Right kidney (tissue), 1 donor: ENCODE measurements at regions not wholly inside any gene's neighbourhood (a gene's known extent, or its start where the extent isn't known, plus 50 kb on each side); places are given as distances from the start of the nearest gene placed in this dataset.
"Not testable (repeated sequence)": the region's sequence is repeated elsewhere in the genome, so short reads cannot be mapped to it uniquely, and the experiment has no call there.

Experiments used
- DNase-seq: peaks from one replicate; pipeline ENCODE4 v3.0.0-alpha.2; 2016

DNA sequence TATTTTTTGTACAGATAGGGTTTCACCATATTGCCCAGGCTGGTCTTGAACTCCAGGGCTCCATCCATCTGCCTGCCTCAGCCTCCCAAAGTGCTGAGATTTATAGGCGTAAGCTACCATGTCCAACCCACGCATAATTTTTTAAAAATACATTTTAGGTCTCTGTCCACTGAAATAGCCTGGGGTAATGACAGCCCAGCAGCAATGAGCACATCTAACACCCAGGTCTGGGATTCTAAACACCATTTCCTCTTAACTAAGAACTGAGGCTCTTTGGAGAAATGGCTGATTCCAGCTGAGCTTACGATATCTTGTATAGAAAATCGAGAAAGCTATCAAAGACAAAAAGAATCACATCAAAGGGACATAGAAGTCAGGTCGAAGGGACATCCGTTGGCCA is 245.3 kb downstream of the PARN start:
- DNase-seq = no peak

DNA sequence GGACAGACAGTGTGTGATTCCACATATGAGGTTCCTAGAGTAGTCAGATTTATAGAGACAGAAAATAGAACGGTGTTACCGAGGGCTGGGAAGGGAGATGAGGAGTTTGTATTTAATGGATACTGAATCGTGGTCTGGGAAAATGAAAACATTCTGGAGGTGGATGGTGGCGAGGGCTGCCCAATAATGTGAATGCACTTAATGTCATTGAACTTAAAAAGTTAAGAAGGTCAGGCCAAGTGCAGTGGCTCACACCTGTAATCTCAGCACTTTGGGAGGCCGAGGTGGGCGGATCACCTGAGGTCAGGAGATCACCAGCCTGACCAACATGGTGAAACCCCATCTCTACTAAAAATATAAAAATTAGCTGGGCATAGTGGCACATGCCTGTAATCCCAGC is 246.2 kb downstream of the PARN start:
- DNase-seq = not testable (repeated sequence)

DNA sequence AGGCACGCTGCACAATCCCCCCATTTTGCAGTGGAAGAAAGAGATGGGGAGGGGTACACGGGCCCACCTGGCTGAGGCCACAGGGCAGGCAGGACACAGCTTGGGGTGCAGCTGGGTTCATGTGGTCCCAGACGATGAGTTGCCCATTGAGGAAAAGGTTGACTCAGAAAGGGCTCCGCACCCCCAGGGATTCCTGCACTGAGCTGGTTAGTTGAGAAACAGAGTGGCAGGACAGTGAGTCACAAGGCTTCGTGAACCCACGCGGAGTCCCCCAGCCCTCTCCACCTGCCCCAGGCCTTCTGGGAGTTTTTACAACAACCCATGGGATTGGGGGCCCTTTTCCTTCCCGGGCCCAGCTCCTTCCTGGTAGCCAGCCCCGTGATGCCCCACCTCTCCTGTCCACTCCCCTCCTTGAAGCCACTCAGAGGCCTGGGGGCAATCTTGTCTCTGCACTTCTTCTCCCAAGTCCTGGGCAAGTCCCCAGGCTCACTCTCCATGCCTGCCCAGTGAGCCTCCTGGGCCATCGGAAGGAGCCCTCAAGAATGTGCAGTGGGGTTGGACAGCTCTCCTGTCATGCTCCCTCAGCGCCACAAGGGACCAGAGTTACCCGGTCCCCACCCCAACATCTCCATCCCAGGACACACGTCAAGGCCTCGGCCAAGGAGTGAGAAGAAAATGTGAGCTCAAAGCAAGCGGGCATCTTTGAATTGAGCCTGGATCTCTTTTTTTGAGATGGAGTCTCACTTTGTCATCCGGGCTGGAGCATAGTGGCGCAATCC is 251.2 kb downstream of the PARN start:
- DNase-seq = no peak

DNA sequence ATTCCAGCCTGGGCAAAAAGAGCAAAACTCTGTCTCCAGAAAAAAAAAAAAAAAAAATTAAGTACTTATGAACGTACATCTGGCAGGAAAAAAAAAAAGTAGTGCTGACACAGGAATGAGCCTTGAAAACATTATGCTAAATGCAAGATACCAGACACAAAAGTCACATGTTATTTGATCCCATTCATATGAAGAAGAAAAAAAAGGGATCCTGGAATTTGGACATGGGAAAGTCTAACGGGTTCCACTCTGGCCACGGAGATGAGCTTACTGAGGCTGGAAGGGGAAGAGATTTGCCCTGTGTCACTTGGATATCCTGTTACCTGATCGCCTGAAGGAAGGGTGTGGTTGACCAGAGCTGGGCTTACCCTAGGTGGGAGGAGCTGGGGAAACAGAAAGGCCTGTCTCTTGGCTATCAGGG is 251.9 kb downstream of the PARN start:
- no peak for DNase-seq

DNA sequence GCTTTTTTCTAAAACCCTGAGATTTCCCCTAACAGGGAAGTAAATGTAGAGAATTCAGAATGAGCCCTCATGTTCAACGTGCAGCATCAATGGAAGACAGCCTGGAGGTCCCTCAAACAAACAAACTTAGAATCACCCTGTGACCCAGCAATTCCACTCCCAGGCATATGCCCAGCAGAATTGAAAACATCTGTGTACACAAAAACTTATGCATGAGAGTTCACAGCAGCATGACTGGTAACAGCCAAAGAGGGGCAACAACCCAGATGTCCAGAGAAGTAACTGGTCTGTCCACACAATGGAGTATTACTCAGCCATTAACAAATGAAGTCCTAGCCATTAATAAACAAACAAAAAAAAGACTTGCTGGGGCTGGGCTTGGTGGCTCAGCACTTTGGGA is 252.7 kb downstream of the PARN start:
- no peak for DNase-seq

DNA sequence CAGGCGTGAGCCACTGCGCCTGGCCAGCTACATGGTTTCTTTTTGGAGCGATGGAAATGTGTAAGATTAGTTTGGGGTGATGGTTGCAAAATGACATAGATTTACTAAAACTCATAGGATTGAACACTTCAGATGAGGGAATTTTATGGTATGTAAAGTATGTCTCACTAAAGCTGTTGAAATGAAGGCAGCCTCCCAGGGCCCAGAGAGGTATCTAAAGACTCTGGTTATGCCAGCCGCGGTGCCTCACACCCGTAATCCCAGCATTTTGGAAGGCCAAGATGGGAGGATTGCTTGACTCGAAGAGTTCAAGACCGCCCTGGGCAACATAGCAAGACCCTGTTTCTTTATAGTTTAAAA is 254.9 kb downstream of the PARN start:
- no peak for DNase-seq

DNA sequence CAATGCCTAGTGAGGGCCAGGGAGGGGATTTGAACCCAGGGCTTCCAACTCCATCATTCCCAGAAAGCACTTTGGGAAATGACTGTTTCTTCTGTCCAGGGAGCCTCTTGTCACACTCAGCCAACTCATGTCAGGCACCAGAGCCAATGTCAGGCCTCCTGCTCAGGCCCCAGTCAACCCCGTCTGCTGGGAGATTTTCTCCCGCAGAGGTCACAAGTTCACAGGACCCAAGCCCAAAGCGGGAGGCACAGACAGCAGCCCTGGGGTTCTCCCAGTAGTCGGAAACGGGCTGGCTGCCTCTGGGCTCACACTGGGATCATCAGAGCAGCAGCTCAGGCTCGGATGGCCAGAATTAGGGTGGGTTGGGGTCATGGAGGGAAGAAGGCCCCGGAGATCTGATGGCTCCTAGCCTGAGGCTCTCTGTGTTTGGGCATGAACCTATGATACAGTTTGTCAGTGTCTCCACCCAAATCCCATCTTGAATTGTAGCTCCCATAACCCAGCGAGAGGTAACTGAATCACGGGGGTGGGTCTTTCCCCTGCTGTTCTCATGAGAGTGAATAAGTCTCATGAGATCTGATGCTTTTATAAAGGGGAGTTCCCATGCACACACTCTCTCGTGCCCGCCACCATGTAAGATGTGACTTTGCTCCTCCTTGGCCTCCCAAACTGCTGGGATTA is 255.5 kb downstream of the PARN start:
- DNase-seq = no peak

DNA sequence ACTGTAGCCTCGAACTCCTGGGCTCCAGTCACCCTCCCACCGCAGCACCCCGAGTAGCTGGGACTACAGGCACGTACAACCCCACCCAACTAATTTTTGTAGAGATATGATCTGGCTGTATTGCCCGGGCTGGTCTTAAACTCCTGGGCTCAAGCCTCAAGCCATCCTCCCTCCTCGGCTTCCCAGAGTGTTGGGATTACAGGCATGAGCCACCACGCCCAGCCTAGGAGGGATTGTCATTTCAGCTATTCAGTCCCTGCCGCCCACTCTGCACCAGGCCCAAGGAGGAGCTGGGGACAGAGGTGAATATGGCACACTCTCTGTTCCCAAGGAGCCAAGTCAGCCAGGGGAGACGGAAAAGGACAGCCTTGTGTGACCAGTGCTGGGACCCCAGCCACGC is 256.2 kb downstream of the PARN start:
- DNase-seq = no peak

DNA sequence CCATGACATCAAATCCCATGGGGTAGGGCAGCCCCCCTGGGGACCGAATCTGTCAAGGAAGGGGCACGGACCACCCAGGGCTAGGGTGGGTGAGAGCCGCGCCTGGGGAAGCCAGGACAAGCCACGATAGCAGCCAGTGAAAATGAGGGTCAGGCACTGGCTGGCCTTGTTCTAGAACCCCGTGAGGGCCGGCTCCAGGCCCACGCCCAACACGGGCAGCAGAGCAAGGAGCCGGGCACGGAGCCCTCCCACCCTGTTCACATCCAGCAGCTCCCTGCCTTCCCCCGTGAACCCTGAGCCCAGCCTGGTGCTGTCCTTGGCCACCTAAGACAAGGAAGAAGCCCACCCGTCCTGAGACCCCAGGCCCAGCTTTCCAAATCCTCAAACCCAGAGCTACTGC is 256.7 kb downstream of the PARN start:
- DNase-seq = no peak

DNA sequence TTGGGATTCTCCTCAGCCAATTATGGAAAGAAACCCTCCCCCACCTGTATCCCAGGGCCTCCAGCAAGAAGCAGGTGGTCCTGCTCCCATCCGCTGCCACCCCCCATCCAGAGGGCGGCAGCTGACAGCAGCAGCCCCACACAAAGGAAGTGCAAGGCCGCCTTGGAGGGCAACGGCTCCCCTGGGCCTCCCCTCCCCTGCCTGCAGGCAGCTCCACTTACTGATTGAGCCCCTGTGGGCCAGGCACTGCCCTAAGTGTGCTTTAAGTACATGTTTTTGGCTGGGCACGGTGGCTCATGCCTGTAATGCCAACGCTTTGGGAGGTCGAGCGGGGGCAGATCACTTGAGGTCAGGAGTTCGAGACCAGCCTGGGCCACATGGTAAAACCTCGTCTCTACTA is 257.6 kb downstream of the PARN start:
- no peak for DNase-seq

DNA sequence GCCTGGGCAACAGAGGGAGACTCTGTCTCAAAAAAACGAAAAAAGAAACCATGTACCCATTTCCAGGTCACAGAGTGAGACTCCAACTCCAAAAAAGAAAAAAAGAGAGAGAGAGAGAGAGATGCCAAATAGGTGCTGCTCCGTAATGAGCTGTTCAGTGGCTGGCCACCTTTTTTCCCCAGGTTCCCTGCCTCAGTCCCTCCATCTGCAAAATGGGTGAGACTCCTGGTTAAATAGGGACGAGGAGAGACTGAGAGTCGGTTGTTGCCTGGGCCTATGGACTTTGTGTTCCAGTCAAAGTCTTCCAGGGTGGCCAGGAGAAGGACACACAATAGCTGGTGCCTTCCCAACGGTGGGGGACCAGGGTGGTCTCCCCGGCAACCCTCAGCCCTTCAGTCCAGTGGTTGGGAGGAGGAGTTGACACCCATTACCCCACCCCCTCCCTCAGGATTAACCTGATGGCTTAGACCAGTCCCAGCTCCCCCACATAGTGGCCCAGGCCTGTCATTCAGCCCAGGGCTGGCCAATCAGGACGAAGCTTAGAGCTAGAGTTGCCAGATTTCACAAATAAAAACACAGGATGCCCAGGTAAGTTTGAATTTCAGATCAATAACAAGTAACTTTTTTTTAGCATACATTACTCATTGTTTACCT is 258.2 kb downstream of the PARN start:
- DNase-seq = no peak

DNA sequence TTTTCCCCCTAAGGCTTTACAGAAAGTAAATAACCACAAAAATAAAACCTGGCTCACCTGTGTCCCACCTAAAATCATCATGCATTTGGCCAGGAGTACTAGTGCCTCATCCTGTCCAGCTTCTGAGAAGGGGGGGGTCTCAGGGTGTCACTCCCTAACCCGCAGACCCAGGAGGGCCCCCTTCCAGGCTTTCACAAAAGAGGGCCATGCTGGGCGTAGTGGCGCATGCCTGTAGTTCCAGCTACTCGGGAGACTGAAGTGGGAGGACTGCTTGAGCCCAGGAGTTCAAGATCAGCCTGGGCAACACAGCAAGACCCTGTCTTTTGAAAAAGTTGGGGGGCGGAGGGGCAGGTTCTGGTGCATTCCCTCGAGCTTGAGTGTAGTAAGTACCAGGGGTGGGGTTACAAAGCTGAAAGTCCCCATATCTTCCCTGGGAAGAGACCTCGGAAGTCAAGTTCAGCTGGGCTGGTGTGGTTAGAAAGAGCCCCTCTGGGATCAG is 259.3 kb downstream of the PARN start:
- no peak for DNase-seq

DNA sequence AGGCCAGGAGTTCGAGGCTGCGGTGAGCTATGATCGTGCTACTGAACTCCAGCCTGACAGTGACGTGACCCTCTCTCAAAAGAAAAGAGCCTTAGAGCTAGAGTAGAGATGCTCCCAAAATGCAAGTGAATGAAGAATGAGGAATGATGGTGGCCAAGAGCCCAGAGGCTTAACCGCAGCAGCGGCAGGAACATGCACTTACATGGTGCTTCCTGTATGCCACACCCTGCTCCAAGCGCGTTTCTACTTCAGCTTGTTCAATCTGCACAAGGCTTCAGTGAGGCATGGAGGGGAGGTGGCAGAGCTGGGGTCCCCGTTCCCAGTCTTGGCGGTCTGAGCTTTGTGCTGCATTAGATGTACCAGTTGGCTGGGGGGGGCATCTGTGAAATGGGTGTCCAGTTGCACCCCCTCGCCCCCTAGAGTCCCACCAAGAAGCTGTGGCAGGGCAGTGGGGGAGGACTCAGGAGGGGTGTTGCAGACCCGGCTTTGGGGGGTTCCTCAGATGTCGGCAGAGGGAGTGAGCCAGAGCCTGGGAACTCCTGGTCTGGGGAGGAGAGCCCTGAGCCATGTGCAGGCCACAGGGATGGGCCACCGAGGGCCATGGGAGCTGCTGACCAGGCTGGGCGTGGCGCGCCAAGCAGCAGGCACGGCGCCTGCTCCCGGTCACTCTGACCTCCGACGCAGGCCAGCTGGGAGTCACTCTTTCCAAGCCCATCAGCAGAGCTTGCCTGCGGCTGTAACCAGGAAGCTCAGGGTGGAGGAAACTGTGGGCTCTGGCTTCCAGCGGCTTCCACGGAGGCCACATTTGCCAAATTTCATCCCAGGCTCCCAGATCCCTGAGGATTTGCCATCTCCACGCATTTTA is 260.1 kb downstream of the PARN start:
- no peak for DNase-seq

DNA sequence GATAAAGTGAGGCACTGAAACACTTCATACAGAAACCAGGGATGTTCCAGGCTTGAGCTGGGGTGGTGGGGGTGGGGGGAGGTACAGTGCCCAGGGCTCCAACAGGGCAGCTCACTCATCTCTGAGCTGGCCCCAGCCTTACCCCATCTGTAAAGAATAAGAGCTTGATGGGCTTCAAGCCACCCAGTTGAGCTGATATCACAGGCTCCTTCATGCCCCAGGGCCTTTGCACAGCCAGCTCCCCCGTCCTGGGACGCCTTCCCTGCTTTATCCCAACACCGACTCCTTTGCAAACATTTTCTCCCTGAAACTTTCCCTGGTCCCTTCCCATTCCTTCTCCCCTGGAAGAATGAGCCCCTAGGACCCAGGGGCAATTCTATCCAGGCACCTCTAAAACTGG is 261.7 kb downstream of the PARN start:
- no peak for DNase-seq

DNA sequence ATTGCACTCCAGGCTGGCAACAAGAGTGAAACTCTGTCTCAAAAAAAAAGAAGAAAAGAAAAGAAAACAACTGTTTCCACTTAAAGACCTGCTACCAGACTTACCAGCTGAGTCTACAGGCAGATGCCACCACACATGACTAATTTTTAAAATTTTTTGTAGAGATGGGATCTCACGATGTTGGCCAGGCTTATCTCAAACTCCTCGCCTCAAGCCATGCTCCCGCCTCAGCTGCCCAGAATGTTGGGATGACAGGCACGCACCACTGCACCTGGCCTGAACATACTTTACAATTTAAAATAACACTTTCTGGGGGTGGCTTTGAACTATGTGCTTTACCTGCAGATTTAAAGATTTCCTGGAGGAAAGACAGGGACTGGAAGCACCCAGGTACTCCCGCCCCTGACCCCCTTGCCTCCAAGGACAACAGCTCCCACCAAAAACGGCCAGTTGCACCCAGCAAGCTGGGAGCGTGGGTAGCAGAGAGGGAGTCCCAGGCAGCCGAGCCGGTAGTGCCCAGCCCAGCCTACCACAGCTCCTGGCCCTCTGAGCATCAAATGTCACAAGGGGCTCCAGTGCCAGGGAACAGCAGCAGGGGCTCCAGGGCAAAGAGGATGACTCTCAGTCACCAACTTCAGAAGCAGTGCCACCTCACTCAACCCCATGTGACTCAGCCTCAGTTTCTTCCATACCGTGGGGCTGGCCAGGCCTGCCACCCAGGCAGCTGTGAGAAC is 262.9 kb downstream of the PARN start:
- peak; percentile 15 for DNase-seq

DNA sequence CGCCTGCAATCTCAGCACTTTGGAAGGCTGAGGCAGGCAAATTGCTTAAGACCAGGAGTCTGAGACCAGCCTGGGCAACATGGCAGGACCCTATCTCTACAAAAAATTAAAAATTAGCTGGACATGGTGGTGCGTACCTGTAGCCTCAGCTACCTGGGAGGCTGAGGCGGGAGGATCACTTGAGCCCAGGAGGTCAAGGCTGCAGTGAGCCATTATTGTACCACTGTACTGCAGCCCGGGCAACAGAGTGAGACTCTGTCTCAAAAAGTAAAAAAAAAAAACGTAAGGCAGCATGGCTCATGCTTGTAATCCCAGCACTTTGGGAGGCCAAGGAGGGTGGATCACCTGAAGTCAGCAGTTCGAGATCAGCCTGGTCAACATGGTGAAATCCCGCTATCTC is 263.6 kb downstream of the PARN start:
- no peak for DNase-seq

DNA sequence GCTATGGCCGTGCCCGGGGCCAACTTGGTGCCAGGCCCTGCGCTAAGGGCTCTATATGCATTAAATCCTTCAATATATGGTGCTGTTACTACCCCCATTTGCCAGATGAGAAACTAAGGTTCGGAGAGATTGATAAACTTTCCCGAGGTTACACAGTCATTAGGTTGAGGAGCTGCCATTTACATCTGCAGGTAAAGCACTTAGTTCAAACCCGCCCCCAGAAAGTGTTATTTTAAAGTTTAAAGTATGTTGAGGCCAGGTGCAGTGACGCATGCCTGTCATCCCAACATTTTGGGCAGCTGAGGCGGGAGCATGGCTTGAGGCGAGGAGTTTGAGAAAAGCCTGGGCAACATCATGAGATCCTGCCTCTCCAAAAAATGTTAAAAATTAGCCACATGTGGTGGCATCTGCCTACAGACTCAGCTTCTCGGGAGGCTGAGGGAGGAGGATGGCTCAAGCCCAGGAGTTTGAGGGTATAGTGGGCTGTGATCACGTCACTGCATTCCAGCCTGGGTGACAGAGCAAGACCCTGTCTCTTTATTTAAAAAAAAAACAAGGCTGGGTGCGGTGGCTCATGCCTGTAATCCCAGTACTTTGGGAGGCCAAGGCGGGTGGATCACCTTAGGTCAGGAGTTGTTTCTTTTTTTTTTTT is 264.7 kb downstream of the PARN start:
- DNase-seq = no peak

DNA sequence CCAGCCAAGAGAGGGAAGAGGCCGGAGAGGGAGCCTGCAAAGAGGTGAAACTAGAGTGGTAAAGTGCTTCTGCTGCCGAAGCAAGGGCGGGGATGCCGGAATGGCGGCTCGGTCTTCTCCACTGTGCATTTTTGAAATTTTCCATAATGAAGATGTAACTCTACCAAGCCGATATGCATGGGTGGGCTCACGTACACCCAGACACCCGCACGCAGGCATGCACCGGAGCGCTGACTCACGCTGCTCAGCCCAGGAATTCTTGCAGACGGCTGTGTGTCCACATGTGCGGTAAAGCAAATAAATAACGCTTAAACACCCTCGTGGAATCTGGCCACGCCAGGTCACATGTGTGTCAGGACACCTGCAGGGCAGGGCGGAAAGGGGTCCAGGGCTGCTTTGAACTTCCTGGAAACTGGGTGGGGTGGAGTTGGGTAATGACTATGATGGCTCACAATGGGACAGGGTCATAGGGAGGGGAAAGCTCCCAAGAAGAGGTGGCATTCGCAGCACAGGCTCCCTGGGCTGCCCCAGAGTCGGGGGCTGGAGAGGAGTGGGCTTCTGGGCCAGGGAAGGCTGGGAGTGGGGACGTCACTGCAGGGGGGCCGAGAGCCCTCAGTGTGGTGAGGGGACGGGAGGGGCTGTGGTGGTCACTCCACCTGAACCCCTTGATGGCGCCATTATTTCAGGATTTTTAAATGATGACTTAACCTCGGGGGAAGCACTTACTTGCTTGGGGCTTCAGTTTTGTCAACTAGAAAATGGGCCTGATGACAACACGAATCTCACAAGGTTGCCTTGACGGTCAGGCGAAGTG is 265.5 kb downstream of the PARN start:
- DNase-seq = peak; percentile 29

DNA sequence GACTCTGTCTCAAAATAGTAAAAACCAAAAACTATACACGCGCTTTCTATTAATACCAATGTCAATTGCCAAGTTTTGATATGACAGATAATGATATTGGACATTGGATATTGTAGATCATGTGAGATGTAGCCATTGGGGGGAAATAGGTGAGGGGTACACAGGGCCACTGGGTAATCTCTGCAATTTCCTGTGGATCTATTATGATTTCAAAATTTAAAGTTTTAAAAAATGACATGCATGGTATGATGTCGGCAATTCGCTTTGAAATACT is 266.0 kb downstream of the PARN start:
- DNase-seq = no peak

DNA sequence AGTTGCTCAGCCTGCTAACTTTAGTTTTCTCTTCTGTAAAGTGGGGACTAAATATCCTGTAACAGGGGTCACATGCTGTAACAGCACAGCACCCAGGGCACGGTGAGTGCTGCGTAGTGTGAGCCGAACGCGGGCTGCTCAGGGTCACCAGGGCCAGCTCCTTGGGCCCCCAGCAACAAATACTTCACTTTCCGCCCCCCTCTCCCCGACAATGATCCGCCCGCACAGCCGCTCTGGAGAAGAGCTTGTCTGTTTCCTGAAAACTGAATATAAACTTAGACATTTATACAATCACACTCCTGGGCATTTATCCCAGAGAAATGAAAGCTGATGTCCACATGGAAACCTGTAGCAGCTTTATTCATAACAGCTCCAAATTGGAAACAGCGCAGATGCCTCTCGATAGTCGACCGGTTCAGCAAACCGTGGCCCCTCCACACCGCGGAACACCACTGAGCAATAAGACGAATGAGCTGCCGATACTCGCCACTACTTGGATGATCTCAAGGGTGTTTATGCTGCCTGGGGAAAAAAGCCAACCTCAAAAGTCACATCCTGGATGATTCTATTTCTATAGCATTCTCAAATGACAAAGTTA is 267.2 kb downstream of the PARN start:
- DNase-seq = no peak
